ENCODE measurements at regions not wholly inside any gene's neighbourhood (a gene's known extent, or its start where the extent isn't known, plus 50 kb on each side); places are given as distances from the start of the nearest gene placed in this dataset.
"Not testable (repeated sequence)": the region's sequence is repeated elsewhere in the genome, so short reads cannot be mapped to it uniquely, and the experiment has no call there.

- no peaks in the 10 kb centered on the region for H3K9me3 ChIP-seq
- H3K4me1 ChIP-seq: peaks cover 3% of the 10 kb centered on the region
- DNase-seq: no peak
- H3K36me3 ChIP-seq: no peaks in the 10 kb centered on the region
- H3K27me3 ChIP-seq: no peaks in the 10 kb centered on the region
- H3K4me3 ChIP-seq (ENCODE audit: low read depth, low read length): no peak overlapping the region
- TF ChIP-seq CTCF (IDR thresholded peaks at IDR 0.05; ENCODE audit: low read depth, low read length): no peak
Observed at GRCh38 chr12:92058664-92059063, 87.0 kb downstream of the BTG1 start.

GRCh38 chr12:92056756-92057155 lies 88.9 kb downstream of the BTG1 start:
- H3K4me3 ChIP-seq (ENCODE audit: low read depth, low read length); H3K9me3 ChIP-seq; H3K36me3 ChIP-seq; H3K4me1 ChIP-seq; DNase-seq; H3K27me3 ChIP-seq: not testable (repeated sequence)

- Histone ChIP-seq H3K4me3 (ENCODE audit: low read depth, low read length) (no peak overlapping the region), H3K36me3 (no peaks in the 10 kb centered on the region), H3K27me3 (no peaks in the 10 kb centered on the region), H3K9me3 (no peaks in the 10 kb centered on the region), H3K4me1 (peaks cover 3% of the 10 kb centered on the region; the same call in 1 of the 2 replicates)
- DNase-seq: no peak
- TF ChIP-seq CTCF (IDR thresholded peaks at IDR 0.05; ENCODE audit: low read depth, low read length): no peak
Observed at GRCh38 chr12:92056290-92056689, 89.4 kb downstream of the BTG1 start.

- peaks cover under 1% of the 10 kb centered on the region; the same call in 1 of the 2 replicates for H3K4me1 ChIP-seq
- no peaks in the 10 kb centered on the region for H3K36me3 ChIP-seq
Observed at GRCh38 chr12:92055877-92056276, 89.8 kb downstream of the BTG1 start.

GRCh38 chr12:92051441-92051840 lies 94.2 kb downstream of the BTG1 start:
- DNase-seq: no peak
- no peaks in the 10 kb centered on the region for H3K9me3 ChIP-seq
- H3K4me3 ChIP-seq (ENCODE audit: low read depth, low read length): no peak overlapping the region
- peaks cover 5% of the 10 kb centered on the region for H3K4me1 ChIP-seq
- no peak for TF ChIP-seq CTCF (IDR thresholded peaks at IDR 0.05; ENCODE audit: low read depth, low read length)
- no peaks in the 10 kb centered on the region for H3K27me3 ChIP-seq
- H3K36me3 ChIP-seq: no peaks in the 10 kb centered on the region

More at GRCh38 chr12:92055877-92056276, 89.8 kb downstream of the BTG1 start:
- DNase-seq: no peak
- Histone ChIP-seq H3K9me3 (no peaks in the 10 kb centered on the region), H3K27me3 (no peaks in the 10 kb centered on the region), H3K4me3 (ENCODE audit: low read depth, low read length) (no peak overlapping the region)
- TF ChIP-seq CTCF (IDR thresholded peaks at IDR 0.05; ENCODE audit: low read depth, low read length): no peak

GRCh38 chr12:92049403-92049802 lies 96.2 kb downstream of the BTG1 start:
- DNase-seq: no peak
- TF ChIP-seq CTCF (IDR thresholded peaks at IDR 0.05; ENCODE audit: low read depth, low read length): no peak
- H3K36me3 ChIP-seq: no peaks in the 10 kb centered on the region
- peaks cover 5% of the 10 kb centered on the region for H3K4me1 ChIP-seq
- no peak overlapping the region for H3K4me3 ChIP-seq (ENCODE audit: low read depth, low read length)
- H3K9me3 ChIP-seq: no peaks in the 10 kb centered on the region
- H3K27me3 ChIP-seq: no peaks in the 10 kb centered on the region

- DNase-seq: no peak
- TF ChIP-seq CTCF (IDR thresholded peaks at IDR 0.05; ENCODE audit: low read depth, low read length): no peak
- no peak overlapping the region for H3K4me3 ChIP-seq (ENCODE audit: low read depth, low read length)
- H3K27me3 ChIP-seq: no peaks in the 10 kb centered on the region
- no peaks in the 10 kb centered on the region for H3K9me3 ChIP-seq
- no peaks in the 10 kb centered on the region for H3K36me3 ChIP-seq
- H3K4me1 ChIP-seq: peaks cover 5% of the 10 kb centered on the region
Observed at GRCh38 chr12:92047393-92047826, 98.2 kb downstream of the BTG1 start.

All from BE2C (cell line).